A549 (cell line): ENCODE measurements at regions not wholly inside any gene's neighbourhood (a gene's known extent, or its start where the extent isn't known, plus 50 kb on each side); places are given as distances from the start of the nearest gene placed in this dataset.

ENCODE experiments used
- ATAC-seq, 2 experiments: fragments of 200-7000 bp in 1 of 2; fragments of >200 bp in 1 of 2; cut with Nextera tagmentation in 1 of 2; cut with Tn5 transposase in 1 of 2; 3 replicates each; pipeline versions ENCODE4 v1.8.0 to v1.9.1; 2018 to 2020; ENCODE audit warnings: mild to moderate bottlenecking in 1 of 2, moderate library complexity in 1 of 2
- CTCF ChIA-PET: fragments of 300-600 bp; sonication (Branson Sonifier 250); formaldehyde crosslinking; extraction: SDS; loops from one replicate; lab custom pipeline; 2021; ENCODE audit warnings: antibody characterized with exemption, inconsistent platforms; lab: Yijun Ruan, JAX
- POLR2A ChIA-PET: fragments of 350-600 bp; formaldehyde crosslinking; extraction: SDS; loops from one replicate; lab custom pipeline; 2021; ENCODE audit warnings: antibody characterized with exemption, inconsistent platforms; lab: Yijun Ruan, JAX
- DNase-seq, 2 experiments: peaks; one replicate each; pipeline versions ENCODE4 v3.0.0 to v3.0.0-alpha.2; 2011 to 2016; ENCODE audit warnings: low read depth in 1 of 2, low spot score in 1 of 2
- FAIRE-seq: peaks from 2 replicates; lab custom pipeline; 2011; peaks lifted over from hg19 to GRCh38; lab: Jason Lieb, UNC
- H3K27ac ChIP-seq, 2 experiments: fragments of >200 bp; sonication (Bioruptor Twin); formaldehyde crosslinking; 3 replicates each; pipeline ENCODE4 v1.5.1; 2016 to 2017
- H3K4me1 ChIP-seq: fragments of >200 bp; sonication (Bioruptor Twin); formaldehyde crosslinking; 3 replicates; pipeline ENCODE4 v1.6.1; 2016
- H3K4me2 ChIP-seq: fragments of >200 bp; sonication (Bioruptor Twin); formaldehyde crosslinking; 3 replicates; pipeline ENCODE4 v1.6.1; 2016
- H3K4me3 ChIP-seq: fragments of >200 bp; sonication (Bioruptor Twin); formaldehyde crosslinking; 3 replicates; pipeline ENCODE4 v1.5.1; 2016
- H3K9me3 ChIP-seq: fragments of >200 bp; sonication (Bioruptor Twin); formaldehyde crosslinking; 3 replicates; pipeline ENCODE4 v1.6.1; 2016
- CBX2 ChIP-seq: fragments of 200-600 bp; sonication (generic); IDR thresholded peaks from 2 replicates; pipeline ENCODE4 v1.6.1; 2016; ENCODE audit warnings: low read depth, mild to moderate bottlenecking, borderline replicate concordance
- EHF ChIP-seq: fragments of 250-450 bp; sonication (Bioruptor Pico); IDR thresholded peaks from 2 replicates; pipeline ENCODE4 v1.5.0; 2020; ENCODE audit warnings: mild to moderate bottlenecking
- EHMT2 ChIP-seq: fragments of 200-600 bp; sonication (generic); IDR thresholded peaks from 2 replicates; pipeline ENCODE4 v1.6.1; 2016; ENCODE audit warnings: antibody characterized with exemption, low read depth, mild to moderate bottlenecking, moderate library complexity
- EP300 ChIP-seq, 2 experiments: fragments of >200 bp; sonication (Bioruptor Twin); formaldehyde crosslinking; IDR thresholded peaks; 2 replicates in 1 of 2; 3 replicates in 1 of 2; pipeline ENCODE4 v1.6.1; 2016 to 2017
- ESRRA ChIP-seq: fragments of 150-350 bp; IDR thresholded peaks from 2 replicates; pipeline ENCODE4 v1.6.1; 2014; ENCODE audit warnings: mild to moderate bottlenecking, low read length, borderline replicate concordance
- FOSB ChIP-seq: fragments of 250-450 bp; sonication (Bioruptor Pico); IDR thresholded peaks from 2 replicates; pipeline ENCODE4 v1.5.0; 2020; ENCODE audit warnings: mild to moderate bottlenecking, moderate library complexity
- FOSL2 ChIP-seq, 2 experiments: fragments of 450-650 bp in 1 of 2; fragments of >200 bp in 1 of 2; sonication (Bioruptor Twin) in 1 of 2; formaldehyde crosslinking; IDR thresholded peaks; 2 replicates each; pipeline versions ENCODE4 v1.5.0 to v1.6.1; 2016 to 2020; ENCODE audit warnings: mild to moderate bottlenecking in 1 of 2, moderate library complexity in 1 of 2
- FOXS1 ChIP-seq: fragments of 250-450 bp; sonication (Bioruptor Pico); IDR thresholded peaks from 2 replicates; pipeline ENCODE4 v1.5.0; 2020; ENCODE audit warnings: mild to moderate bottlenecking, moderate library complexity
- GATA3 ChIP-seq: IDR thresholded peaks from 2 replicates; pipeline ENCODE4 v1.6.1; 2012; ENCODE audit warnings: borderline replicate concordance
- HOXA7 ChIP-seq: fragments of 250-450 bp; sonication (Bioruptor Pico); IDR thresholded peaks from 2 replicates; pipeline ENCODE4 v1.5.0; 2020; ENCODE audit warnings: mild to moderate bottlenecking, moderate library complexity
- HOXB13 ChIP-seq: fragments of 250-450 bp; sonication (Bioruptor Pico); IDR thresholded peaks from 2 replicates; pipeline ENCODE4 v1.5.0; 2020; ENCODE audit warnings: low read depth, mild to moderate bottlenecking, moderate library complexity
- JUN ChIP-seq, 2 experiments: fragments of >200 bp; sonication (Bioruptor Twin); formaldehyde crosslinking; IDR thresholded peaks; 2 replicates in 1 of 2; 3 replicates in 1 of 2; pipeline ENCODE4 v1.6.1; 2016 to 2017
- KDM1A ChIP-seq: fragments of 200-600 bp; sonication (generic); IDR thresholded peaks from 2 replicates; pipeline ENCODE4 v1.6.1; 2016; ENCODE audit warnings: low read depth, mild to moderate bottlenecking
- KDM5A ChIP-seq: fragments of 200-600 bp; sonication (generic); IDR thresholded peaks from 2 replicates; pipeline ENCODE4 v1.6.1; 2016; ENCODE audit warnings: antibody characterized with exemption, mild to moderate bottlenecking
- MYC ChIP-seq: IDR thresholded peaks from 2 replicates; pipeline ENCODE4 v1.6.1; 2012; ENCODE audit warnings: mild to moderate bottlenecking, inconsistent platforms, low read length, improper control_type of control experiment, borderline replicate concordance
- NFE2L2 ChIP-seq: fragments of 150-350 bp; conservative IDR thresholded peaks from 2 replicates; pipeline ENCODE4 v1.6.1; 2014; ENCODE audit warnings: low read length
- NPAS2 ChIP-seq: fragments of 250-450 bp; sonication (Bioruptor Pico); IDR thresholded peaks from 2 replicates; pipeline ENCODE4 v1.8.0; 2022; ENCODE audit warnings: mild to moderate bottlenecking, moderate library complexity, borderline replicate concordance
- NR3C1 ChIP-seq: fragments of >200 bp; sonication (Bioruptor Twin); formaldehyde crosslinking; IDR thresholded peaks from 3 replicates; pipeline ENCODE4 v1.6.1; 2017
- PHF8 ChIP-seq: fragments of 200-600 bp; sonication (generic); IDR thresholded peaks from 2 replicates; pipeline ENCODE4 v1.6.1; 2016; ENCODE audit warnings: low read depth, mild to moderate bottlenecking, antibody characterized with exemption, moderate library complexity, borderline replicate concordance
- RAD21 ChIP-seq, 2 experiments: fragments of >200 bp in 1 of 2; sonication (Bioruptor Twin) in 1 of 2; formaldehyde crosslinking in 1 of 2; IDR thresholded peaks in 1 of 2; conservative IDR thresholded peaks in 1 of 2; 2 replicates in 1 of 2; 3 replicates in 1 of 2; pipeline ENCODE4 v1.6.1; 2012 to 2018; ENCODE audit warnings: inconsistent platforms in 1 of 2
- RCOR1 ChIP-seq: fragments of 150-350 bp; IDR thresholded peaks from 2 replicates; pipeline ENCODE4 v1.6.1; 2014; ENCODE audit warnings: antibody characterized with exemption, low read length, low read depth
- RNF2 ChIP-seq: fragments of 200-600 bp; sonication (generic); IDR thresholded peaks from 2 replicates; pipeline ENCODE4 v1.6.1; 2016; ENCODE audit warnings: low read depth, mild to moderate bottlenecking, antibody characterized with exemption, moderate library complexity, borderline replicate concordance
- SMC3 ChIP-seq: fragments of >200 bp; sonication (Bioruptor Twin); formaldehyde crosslinking; IDR thresholded peaks from 3 replicates; pipeline ENCODE4 v1.6.1; 2018; ENCODE audit warnings: inconsistent platforms
- ZSCAN20 ChIP-seq: fragments of 250-450 bp; sonication (Bioruptor Pico); IDR thresholded peaks from 2 replicates; pipeline ENCODE4 v1.8.0; 2022; ENCODE audit warnings: mild to moderate bottlenecking, moderate library complexity
- WGBS: methylation state at CpG from one replicate; pipeline ENCODE4 v1.1.6; 2017; ENCODE audit errors: missing lambda C conversion rate; 5-methylcytosine and 5-hydroxymethylcytosine counted together
- TF ChIP-seq, protein P1 (sequence below): fragments of >200 bp; sonication (Bioruptor Twin); formaldehyde crosslinking; IDR thresholded peaks from 3 replicates; pipeline ENCODE4 v1.5.1; 2016
- TF ChIP-seq, protein P2 (sequence below): fragments of 250-450 bp; sonication (Bioruptor Pico); IDR thresholded peaks from 2 replicates; pipeline ENCODE4 v1.5.0; 2021; ENCODE audit warnings: mild to moderate bottlenecking, moderate library complexity, borderline replicate concordance
- TF ChIP-seq, protein P3 (sequence below): fragments of 200-600 bp; sonication (generic); IDR thresholded peaks from 2 replicates; pipeline ENCODE4 v1.6.1; 2016; ENCODE audit warnings: antibody characterized with exemption, mild to moderate bottlenecking, moderate library complexity

DNA sequence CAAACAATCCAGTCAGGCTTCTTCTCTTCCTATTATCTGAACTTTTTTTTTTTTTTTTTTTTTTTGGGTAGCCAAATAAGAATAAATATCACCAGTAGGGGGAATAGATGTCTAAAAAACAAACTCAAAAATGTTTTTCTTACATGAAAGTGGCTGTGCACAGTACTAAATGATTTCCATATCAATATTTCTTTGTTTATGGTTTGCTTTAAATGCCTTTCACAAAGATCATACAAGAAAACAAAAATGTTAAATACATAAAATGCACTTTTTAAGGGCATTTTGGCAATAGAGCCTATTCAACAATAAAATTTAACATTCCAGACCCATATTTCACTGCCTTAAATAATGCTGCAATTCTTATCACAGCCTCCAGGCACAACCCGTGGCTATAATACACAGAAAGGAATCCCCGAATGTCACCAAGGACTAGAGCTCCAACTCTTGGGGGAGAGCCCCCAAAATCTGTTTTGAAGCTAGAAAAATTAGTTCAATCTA lies 91.1 kb upstream of the TBCA start:
- Histone ChIP-seq H3K4me2 (0 out of 3 replicates have a peak overlapping the region, but pooled peaks have one; percentile 20), H3K4me1 (peaks cover 5% of the 10 kb centered on the region; the same call in 1 of the 3 replicates), H3K4me3 (no peak overlapping the region), H3K9me3 (no peaks in the 10 kb centered on the region), H3K27ac (no peak overlapping the region)
- FAIRE-seq (no peak), ATAC-seq (peak; percentile 84 to 93; a peak in 5 of 6 replicates), DNase-seq (peak; percentile 30 to 46)
- ChIA-PET CTCF (interaction anchor here (0.6 to 3.4 kb wide), 18 partner anchors 8 to 290 kb away, joined by 3 to 24 read pairs (median 4); no protein-coding TSS in a partner anchor), POLR2A (no interaction called here)
- WGBS = 5% methylated on average over 2 of the region's 2 CpGs
- TF ChIP-seq NPAS2 (CRISPR knock-in tag) = no peak
- TF ChIP-seq FOSL2 (IDR thresholded peaks at IDR 0.05) = no peak
- no peak for TF ChIP-seq FOSL2 (CRISPR knock-in tag; IDR thresholded peaks at IDR 0.05)
- no peak for TF ChIP-seq PHF8
- TF ChIP-seq JUN (IDR thresholded peaks at IDR 0.05) = no peak
- TF ChIP-seq KDM1A = no peak
- no peak for TF ChIP-seq EHF (CRISPR knock-in tag)
- TF ChIP-seq NFE2L2 = no peak
- TF ChIP-seq CBX2 = no peak
- TF ChIP-seq ZSCAN20 (CRISPR knock-in tag) = no peak
- TF ChIP-seq HOXB13 (CRISPR knock-in tag) = no peak
- TF ChIP-seq RNF2 = no peak
- TF ChIP-seq, protein P1, sequence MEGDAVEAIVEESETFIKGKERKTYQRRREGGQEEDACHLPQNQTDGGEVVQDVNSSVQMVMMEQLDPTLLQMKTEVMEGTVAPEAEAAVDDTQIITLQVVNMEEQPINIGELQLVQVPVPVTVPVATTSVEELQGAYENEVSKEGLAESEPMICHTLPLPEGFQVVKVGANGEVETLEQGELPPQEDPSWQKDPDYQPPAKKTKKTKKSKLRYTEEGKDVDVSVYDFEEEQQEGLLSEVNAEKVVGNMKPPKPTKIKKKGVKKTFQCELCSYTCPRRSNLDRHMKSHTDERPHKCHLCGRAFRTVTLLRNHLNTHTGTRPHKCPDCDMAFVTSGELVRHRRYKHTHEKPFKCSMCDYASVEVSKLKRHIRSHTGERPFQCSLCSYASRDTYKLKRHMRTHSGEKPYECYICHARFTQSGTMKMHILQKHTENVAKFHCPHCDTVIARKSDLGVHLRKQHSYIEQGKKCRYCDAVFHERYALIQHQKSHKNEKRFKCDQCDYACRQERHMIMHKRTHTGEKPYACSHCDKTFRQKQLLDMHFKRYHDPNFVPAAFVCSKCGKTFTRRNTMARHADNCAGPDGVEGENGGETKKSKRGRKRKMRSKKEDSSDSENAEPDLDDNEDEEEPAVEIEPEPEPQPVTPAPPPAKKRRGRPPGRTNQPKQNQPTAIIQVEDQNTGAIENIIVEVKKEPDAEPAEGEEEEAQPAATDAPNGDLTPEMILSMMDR = peak; percentile 41; the same call in 2 of the 3 replicates
- TF ChIP-seq HOXA7 = no peak
- TF ChIP-seq, protein P2, sequence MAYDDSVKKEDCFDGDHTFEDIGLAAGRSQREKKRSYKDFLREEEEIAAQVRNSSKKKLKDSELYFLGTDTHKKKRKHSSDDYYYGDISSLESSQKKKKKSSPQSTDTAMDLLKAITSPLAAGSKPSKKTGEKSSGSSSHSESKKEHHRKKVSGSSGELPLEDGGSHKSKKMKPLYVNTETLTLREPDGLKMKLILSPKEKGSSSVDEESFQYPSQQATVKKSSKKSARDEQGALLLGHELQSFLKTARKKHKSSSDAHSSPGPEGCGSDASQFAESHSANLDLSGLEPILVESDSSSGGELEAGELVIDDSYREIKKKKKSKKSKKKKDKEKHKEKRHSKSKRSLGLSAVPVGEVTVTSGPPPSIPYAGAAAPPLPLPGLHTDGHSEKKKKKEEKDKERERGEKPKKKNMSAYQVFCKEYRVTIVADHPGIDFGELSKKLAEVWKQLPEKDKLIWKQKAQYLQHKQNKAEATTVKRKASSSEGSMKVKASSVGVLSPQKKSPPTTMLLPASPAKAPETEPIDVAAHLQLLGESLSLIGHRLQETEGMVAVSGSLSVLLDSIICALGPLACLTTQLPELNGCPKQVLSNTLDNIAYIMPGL (CRISPR knock-in tag) = no peak
- TF ChIP-seq SMC3 = peak; percentile 53
- no peak for TF ChIP-seq EP300 (IDR thresholded peaks at IDR 0.05)
- TF ChIP-seq EHMT2 = no peak
- TF ChIP-seq, protein P3, sequence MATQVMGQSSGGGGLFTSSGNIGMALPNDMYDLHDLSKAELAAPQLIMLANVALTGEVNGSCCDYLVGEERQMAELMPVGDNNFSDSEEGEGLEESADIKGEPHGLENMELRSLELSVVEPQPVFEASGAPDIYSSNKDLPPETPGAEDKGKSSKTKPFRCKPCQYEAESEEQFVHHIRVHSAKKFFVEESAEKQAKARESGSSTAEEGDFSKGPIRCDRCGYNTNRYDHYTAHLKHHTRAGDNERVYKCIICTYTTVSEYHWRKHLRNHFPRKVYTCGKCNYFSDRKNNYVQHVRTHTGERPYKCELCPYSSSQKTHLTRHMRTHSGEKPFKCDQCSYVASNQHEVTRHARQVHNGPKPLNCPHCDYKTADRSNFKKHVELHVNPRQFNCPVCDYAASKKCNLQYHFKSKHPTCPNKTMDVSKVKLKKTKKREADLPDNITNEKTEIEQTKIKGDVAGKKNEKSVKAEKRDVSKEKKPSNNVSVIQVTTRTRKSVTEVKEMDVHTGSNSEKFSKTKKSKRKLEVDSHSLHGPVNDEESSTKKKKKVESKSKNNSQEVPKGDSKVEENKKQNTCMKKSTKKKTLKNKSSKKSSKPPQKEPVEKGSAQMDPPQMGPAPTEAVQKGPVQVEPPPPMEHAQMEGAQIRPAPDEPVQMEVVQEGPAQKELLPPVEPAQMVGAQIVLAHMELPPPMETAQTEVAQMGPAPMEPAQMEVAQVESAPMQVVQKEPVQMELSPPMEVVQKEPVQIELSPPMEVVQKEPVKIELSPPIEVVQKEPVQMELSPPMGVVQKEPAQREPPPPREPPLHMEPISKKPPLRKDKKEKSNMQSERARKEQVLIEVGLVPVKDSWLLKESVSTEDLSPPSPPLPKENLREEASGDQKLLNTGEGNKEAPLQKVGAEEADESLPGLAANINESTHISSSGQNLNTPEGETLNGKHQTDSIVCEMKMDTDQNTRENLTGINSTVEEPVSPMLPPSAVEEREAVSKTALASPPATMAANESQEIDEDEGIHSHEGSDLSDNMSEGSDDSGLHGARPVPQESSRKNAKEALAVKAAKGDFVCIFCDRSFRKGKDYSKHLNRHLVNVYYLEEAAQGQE = no peak
- no peak for TF ChIP-seq MYC
- TF ChIP-seq KDM5A = no peak
- no peak for TF ChIP-seq NR3C1
- no peak for TF ChIP-seq RCOR1
- TF ChIP-seq FOXS1 = no peak
- TF ChIP-seq GATA3 = no peak
- no peak for TF ChIP-seq FOSB (CRISPR knock-in tag)
- TF ChIP-seq RAD21 (conservative IDR thresholded peaks at IDR 0.05 in 1 of 2, IDR thresholded peaks at IDR 0.05 in 1 of 2) = peak; percentile 50 to 59
- no peak for TF ChIP-seq ESRRA
